ENCODE measurements at regions not wholly inside any gene's neighbourhood (a gene's known extent, or its start where the extent isn't known, plus 50 kb on each side); places are given as distances from the start of the nearest gene placed in this dataset.

- Histone ChIP-seq H3K4me1 (ENCODE audit: control insufficient read depth, insufficient read depth, low read length) (no peaks in the 10 kb centered on the region), H3K4me3 (ENCODE audit: low read depth, low read length) (no peak overlapping the region), H3K27ac (ENCODE audit: extremely low read depth, low read depth, low read length) (no peak overlapping the region), H3K36me3 (ENCODE audit: control insufficient read depth in 2 of 2, insufficient read depth in 1 of 2, low read length in 2 of 2) (no peaks in the 10 kb centered on the region), H3K9me3 (ENCODE audit: control insufficient read depth, insufficient read depth, low read depth, low read length) (no peaks in the 10 kb centered on the region)
- TF ChIP-seq ZNF548 (tag by site-specific recombination; IDR thresholded peaks at IDR 0.05), result no peak
- no peak for TF ChIP-seq GFI1B (tag by site-specific recombination; IDR thresholded peaks at IDR 0.05)
- TF ChIP-seq, protein P1, sequence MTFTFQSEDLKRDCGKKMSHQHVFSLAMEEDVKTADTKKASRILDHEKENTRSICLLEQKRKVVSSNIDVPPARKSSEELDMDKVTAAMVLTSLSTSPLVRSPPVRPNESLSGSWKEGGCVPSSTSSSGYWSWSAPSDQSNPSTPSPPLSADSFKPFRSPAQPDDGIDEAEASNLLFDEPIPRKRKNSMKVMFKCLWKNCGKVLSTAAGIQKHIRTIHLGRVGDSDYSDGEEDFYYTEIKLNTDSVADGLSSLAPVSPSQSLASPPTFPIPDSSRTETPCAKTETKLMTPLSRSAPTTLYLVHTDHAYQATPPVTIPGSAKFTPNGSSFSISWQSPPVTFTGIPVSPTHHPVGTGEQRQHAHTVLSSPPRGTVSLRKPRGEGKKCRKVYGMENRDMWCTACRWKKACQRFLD (tag by site-specific recombination; IDR thresholded peaks at IDR 0.05), result no peak
- no peak for TF ChIP-seq ZNF629 (tag by site-specific recombination; IDR thresholded peaks at IDR 0.05)
- no peak for TF ChIP-seq ZBTB11 (tag by site-specific recombination; conservative IDR thresholded peaks at IDR 0.05; ENCODE audit: low read depth)
- no peak for TF ChIP-seq ZNF529 (tag by site-specific recombination; IDR thresholded peaks at IDR 0.05; ENCODE audit: insufficient replicate concordance)
- TF ChIP-seq ZNF140 (tag by site-specific recombination; IDR thresholded peaks at IDR 0.05), result no peak
- TF ChIP-seq, protein P2, sequence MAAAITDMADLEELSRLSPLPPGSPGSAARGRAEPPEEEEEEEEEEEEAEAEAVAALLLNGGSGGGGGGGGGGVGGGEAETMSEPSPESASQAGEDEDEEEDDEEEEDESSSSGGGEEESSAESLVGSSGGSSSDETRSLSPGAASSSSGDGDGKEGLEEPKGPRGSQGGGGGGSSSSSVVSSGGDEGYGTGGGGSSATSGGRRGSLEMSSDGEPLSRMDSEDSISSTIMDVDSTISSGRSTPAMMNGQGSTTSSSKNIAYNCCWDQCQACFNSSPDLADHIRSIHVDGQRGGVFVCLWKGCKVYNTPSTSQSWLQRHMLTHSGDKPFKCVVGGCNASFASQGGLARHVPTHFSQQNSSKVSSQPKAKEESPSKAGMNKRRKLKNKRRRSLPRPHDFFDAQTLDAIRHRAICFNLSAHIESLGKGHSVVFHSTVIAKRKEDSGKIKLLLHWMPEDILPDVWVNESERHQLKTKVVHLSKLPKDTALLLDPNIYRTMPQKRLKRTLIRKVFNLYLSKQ (tag by site-specific recombination; IDR thresholded peaks at IDR 0.05; ENCODE audit: borderline replicate concordance), result no peak
- no peak for TF ChIP-seq ZNF596 (tag by site-specific recombination; IDR thresholded peaks at IDR 0.05)
- no peak for TF ChIP-seq ZNF157 (tag by site-specific recombination; IDR thresholded peaks at IDR 0.05)
- no peak for TF ChIP-seq PRDM6 (tag by site-specific recombination; IDR thresholded peaks at IDR 0.05)
- TF ChIP-seq ZNF514 (tag by site-specific recombination; IDR thresholded peaks at IDR 0.05), result no peak
- TF ChIP-seq ZNF404 (tag by site-specific recombination; IDR thresholded peaks at IDR 0.05), result no peak
- ChIA-PET CTCF (no interaction called here), POLR2A (no interaction called here)
Measured at GRCh38 chr10:117668327-117669008, 125.9 kb downstream of the EMX2 start.

GRCh38 chr10:117669122-117669521 is 126.6 kb downstream of the EMX2 start:
- Histone ChIP-seq H3K36me3 (ENCODE audit: control insufficient read depth in 2 of 2, insufficient read depth in 1 of 2, low read length in 2 of 2) (no peaks in the 10 kb centered on the region), H3K4me1 (ENCODE audit: control insufficient read depth, insufficient read depth, low read length) (no peaks in the 10 kb centered on the region), H3K27ac (ENCODE audit: extremely low read depth, low read depth, low read length) (no peak overlapping the region), H3K9me3 (ENCODE audit: control insufficient read depth, insufficient read depth, low read depth, low read length) (no peaks in the 10 kb centered on the region), H3K4me3 (ENCODE audit: low read depth, low read length) (no peak overlapping the region)
- no peak for TF ChIP-seq ZNF121 (tag by site-specific recombination; IDR thresholded peaks at IDR 0.05)
- TF ChIP-seq WT1 (tag by site-specific recombination; IDR thresholded peaks at IDR 0.05), result no peak
- no peak for TF ChIP-seq FEZF1 (tag by site-specific recombination; IDR thresholded peaks at IDR 0.05)
- TF ChIP-seq, protein P1 (tag by site-specific recombination; IDR thresholded peaks at IDR 0.05), result no peak
- no peak for TF ChIP-seq MYNN (tag by site-specific recombination; IDR thresholded peaks at IDR 0.05; ENCODE audit: borderline replicate concordance)
- TF ChIP-seq ZNF555 (tag by site-specific recombination; conservative IDR thresholded peaks at IDR 0.05), result no peak
- TF ChIP-seq, protein P3, sequence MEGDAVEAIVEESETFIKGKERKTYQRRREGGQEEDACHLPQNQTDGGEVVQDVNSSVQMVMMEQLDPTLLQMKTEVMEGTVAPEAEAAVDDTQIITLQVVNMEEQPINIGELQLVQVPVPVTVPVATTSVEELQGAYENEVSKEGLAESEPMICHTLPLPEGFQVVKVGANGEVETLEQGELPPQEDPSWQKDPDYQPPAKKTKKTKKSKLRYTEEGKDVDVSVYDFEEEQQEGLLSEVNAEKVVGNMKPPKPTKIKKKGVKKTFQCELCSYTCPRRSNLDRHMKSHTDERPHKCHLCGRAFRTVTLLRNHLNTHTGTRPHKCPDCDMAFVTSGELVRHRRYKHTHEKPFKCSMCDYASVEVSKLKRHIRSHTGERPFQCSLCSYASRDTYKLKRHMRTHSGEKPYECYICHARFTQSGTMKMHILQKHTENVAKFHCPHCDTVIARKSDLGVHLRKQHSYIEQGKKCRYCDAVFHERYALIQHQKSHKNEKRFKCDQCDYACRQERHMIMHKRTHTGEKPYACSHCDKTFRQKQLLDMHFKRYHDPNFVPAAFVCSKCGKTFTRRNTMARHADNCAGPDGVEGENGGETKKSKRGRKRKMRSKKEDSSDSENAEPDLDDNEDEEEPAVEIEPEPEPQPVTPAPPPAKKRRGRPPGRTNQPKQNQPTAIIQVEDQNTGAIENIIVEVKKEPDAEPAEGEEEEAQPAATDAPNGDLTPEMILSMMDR (tag by site-specific recombination; IDR thresholded peaks at IDR 0.05), result no peak
- TF ChIP-seq BCL11B (tag by site-specific recombination; IDR thresholded peaks at IDR 0.05; ENCODE audit: low read depth), result no peak
- TF ChIP-seq ZNF133 (tag by site-specific recombination; IDR thresholded peaks at IDR 0.05), result no peak
- TF ChIP-seq ZBTB20 (tag by site-specific recombination; IDR thresholded peaks at IDR 0.05), result no peak
- POLR2A ChIA-PET, result no interaction called here
- CTCF ChIA-PET, result no interaction called here
